Activated naive CD8-positive, alpha-beta T cell treated with anti-CD3 and anti-CD28 coated beads, Interleukin-2, amount 50 U/mL, for 16 hours (primary cell): ENCODE measurements at regions not wholly inside any gene's neighbourhood (a gene's known extent, or its start where the extent isn't known, plus 50 kb on each side); places are given as distances from the start of the nearest gene placed in this dataset.

Source experiments
- DNase-seq: peaks from one replicate; pipeline ENCODE4 v3.0.0-alpha.2; 2020; ENCODE audit warnings: low read depth, low spot score

DNA sequence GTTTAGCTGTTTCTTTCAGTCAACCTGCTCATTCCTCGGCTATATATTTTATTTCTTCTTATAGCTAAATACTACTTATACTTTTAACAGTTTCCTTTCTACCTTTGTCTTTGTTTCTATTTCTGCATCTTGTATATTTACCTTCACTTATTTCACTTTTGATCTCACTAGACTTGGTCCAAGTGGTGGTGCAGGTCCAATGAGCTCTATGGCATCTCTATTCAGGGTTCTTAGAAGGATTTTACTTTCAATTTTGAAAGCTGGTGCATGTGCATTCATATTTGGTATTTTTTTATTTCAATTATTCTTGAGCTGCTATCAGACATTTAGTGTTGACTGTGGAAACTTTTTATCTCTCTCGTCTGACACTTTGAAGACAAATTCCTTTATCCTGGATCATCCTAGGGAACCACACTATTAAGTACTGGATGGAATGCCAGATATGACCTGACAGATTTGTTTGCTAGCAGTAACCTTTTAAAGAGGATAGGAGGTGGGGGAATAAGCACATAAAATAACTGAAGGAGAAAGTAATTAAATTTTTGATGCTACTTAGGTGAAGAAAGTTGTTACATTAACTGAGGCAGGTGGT lies 123.1 kb upstream of the PJA2 start:
- no peak for DNase-seq

DNA sequence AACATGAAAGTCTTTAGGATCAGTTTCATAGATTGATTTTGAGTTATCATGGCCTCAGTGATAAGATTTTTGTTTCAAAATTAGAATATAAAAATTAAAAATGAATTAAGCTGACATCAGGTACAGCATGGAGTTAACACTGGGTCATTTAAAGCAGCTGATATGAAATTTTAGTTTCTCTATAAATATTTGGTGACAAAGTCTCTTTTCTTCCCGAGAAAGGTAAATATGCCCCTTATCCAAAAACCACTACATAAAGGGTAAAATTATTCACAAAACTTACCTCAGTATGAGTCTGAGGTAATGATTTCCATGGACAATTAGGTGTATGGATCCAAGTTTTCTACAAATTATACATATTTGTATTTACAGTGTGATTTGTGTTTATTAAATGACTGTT lies 121.5 kb upstream of the PJA2 start:
- no peak for DNase-seq

DNA sequence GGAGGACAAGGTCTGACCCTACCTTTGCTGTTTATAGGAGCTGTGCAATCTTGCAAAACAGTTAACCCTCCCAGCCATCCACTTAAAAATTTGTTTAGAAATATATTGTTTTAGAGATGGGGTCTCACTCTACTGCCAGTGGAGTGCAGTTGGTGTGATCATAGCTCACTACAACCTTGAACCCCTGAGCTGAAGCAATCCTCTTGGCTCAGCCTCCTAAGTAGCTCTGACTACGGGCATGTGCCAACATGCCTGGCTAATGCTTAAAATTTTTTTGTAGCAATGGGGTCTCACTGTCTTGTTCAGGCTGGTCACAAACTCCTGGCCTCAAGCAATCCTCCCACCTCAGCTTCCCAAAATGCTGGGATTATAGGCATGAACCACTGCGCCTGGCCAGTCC lies 120.2 kb upstream of the PJA2 start:
- no peak for DNase-seq

DNA sequence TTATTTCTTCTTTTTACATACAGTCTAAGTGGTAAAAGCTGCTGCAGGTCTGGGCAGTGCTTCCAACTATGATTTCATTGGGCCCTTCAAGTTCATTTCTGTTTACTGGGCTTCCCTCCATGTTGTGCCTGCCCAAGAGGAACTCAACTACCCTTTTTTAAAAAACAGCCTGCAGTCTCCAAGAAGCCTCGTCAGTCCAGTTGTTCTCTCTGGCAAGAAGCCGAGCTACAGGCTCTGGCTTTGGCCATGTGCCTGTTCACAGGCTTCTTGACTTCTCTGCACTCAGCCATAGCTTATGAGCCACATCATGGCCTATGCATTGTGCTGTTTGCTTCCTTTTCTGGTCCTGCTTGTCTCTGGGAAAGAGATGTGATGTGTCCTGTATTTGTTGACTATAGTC lies 119.7 kb upstream of the PJA2 start:
- no peak for DNase-seq

DNA sequence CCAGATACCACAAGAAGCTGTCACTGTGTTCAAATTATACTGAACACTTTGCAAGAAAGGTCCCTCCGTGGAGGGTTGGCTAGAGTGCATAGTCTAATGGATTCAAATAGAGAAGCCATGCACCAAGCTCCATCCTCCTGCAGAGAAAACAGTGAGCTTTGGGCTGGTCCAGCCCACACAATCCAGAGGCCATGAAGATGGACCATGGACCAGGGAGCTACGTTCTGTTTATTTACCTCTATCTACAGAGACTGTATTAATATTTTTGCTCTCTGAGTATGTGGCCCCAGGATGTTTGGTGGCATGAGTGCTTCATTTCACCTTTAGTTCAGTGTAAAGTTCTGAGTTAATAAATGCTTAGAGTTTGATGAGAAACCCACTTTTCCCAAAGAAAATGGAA lies 114.8 kb upstream of the PJA2 start:
- DNase-seq, result no peak

DNA sequence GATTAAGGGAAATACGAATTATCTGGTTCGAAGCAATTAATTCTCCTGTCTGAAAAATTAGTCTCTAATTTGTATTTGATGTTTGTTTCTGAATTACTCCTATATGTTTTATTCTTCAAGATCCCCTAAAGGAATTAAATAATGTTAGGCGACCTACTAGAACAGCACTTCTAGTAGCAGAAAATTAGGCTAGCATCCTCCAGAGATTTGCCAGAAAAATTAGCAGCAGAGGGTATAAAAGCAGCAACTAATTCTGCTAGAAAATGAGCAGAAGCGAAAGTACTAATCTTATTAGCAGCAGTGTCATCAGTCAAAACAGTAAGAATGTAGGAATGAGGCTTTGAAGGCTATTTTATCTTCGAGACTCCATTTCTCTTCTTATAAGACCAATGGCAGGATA lies 114.3 kb upstream of the PJA2 start:
- no peak for DNase-seq

DNA sequence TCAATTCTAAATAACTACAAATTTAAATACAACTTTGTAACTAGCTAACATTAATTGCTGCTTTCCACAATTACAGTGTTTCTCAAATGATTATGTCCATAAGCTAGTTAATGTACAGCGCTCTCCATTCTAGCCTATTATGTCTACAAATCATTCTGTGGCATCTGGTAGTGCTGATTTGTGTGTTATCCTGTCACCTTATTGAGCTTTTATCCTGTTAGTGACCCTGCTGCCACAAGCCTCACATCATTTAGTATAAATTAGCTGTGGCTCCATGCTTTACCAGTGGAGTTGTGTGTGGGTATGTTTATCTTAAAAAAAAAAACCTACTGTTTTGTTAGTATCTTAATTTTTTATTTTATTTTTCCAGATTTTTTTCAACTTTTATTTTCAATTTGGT lies 112.6 kb upstream of the PJA2 start:
- DNase-seq, result no peak

DNA sequence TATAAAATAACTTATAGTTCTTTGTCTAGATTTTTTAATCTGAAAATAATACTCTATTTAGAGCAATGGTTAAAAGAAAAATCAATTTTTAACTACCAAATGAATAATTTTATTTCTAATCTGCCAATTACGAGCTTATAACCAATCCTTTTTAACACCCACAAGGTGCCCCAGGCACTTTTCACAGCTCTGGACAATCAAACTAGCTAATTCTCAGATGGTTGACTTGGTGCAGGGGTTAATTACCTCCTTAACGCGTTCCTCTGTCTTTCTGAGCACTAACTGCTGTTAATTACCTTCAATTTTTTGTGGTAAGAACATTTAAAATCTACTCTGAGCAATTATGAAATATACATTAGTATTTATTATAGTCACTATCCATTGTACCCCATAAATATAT lies 109.6 kb upstream of the PJA2 start:
- DNase-seq, result no peak

DNA sequence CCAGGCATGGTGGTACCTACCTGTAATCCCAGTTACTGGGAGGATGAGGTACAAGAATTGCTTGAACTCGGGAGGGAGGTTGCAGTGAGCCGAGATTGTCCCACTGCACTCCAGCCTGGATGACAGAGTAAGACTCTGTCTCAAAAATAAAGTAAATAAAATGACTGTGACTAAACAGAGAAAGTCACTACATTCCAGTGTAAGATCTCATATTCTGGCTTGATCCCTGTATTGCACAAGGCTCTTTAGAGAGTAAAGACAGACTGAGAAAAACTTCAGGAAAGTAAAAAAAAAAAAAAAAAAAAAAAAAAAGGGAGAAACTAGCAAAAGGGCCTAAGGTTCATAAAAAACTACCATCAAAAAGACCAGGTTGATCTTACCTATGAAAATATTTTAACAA lies 106.6 kb upstream of the PJA2 start:
- DNase-seq, result no peak

DNA sequence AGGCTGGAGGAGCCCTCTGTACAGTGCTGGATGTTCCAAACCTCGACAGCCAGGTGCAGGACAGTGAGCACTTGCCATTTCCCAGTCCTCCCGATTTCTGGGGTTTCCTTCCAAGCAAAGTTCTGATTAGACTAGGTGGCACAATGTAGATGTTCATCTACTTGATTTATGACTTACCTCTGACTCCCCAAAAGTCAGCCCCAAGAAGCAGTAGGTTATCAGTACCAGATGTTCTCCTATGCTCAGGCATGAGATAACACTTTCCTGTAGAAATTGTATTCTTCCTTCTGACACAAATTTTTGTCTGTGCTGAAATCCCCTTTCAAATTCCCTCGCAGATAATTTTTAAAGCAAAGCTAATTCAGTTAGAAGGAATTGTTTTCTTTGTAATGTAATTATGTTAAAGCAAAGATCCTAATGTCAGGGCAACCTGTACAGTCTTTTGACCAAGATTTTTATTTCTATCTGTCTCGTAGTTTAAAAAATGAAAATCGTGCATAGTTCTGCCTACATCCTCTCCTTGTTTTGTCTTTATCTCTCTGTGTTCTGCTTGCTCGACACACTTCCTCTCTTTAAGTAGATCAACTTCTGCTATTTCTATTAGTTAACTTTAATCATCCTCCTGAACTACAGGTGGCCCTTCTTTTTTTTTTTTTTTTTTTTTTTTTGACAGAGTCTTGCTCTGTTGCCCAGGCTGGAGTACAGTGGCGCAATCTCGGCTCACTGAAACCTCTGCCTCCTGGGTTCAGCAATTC lies 102.4 kb upstream of the PJA2 start:
- no peak for DNase-seq

DNA sequence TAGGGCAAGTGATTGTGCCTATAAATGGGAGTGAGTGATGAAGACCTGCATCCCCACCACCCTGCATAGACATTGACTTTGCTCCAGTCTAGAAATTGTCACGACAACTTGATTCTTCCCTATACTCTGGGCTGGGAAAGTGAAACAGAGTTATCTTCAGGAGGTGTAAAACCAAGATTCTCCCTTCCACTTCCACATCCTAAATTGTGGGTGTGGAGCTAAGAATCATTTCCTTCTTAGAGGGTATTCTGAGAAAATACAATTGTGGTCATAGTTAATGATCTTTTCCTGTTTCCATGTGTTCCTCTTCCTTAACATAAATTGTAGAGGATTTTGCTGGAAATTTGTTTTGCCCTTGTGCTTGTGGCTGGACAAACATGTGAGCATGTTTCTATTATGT lies 96.8 kb upstream of the PJA2 start:
- no peak for DNase-seq

DNA sequence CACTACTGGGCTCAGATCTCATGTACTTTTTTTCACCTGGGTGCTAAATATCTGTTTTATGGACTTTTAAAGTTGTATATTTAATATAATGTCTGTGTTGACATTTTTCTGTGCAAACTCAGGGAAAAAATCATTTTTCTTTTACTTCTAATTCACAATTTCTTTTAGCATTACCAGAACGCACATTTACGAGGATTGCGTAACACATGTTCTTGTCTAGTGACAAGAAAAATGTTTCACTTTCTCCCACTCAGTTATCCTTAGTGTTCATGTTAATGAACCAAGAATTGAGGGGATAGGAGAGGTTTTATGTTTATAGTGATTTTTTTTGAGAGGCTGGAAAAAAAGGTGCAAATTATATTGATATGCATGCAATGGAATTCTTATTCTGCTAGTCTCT lies 86.3 kb upstream of the PJA2 start:
- no peak for DNase-seq

DNA sequence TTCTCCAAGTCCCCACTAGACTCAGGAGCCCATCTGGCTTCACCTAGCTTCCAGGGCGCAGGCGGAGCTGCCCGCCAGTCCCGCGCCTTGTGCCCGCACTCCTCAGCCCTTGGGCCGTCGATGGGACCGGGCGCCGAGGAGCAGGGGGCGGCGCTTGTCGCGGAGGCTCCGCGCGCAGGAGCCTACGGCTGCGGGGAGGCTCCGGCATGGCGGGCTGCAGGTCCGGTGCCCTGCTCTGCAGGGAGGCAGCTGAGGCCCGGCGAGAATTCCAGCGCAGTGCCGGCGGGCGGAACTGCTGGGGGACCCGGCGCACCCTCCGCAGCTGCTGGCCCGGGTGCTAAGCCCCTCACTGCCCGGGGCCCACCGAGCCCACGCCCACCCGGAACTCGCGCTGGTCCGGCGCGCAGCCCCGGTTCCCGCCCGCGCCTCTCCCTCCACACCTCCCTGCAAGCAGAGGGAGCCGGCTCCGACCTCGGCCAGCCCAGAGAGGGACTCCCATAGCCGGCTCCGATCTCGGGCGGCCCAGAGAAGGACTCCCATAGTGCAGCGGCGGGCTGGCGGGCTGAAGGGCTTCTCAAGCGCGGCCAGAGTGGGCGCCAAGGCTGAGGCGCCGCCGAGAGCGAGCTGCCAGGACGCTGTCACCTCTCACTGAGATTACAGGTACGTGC lies 78.1 kb upstream of the PJA2 start:
- no peak for DNase-seq

DNA sequence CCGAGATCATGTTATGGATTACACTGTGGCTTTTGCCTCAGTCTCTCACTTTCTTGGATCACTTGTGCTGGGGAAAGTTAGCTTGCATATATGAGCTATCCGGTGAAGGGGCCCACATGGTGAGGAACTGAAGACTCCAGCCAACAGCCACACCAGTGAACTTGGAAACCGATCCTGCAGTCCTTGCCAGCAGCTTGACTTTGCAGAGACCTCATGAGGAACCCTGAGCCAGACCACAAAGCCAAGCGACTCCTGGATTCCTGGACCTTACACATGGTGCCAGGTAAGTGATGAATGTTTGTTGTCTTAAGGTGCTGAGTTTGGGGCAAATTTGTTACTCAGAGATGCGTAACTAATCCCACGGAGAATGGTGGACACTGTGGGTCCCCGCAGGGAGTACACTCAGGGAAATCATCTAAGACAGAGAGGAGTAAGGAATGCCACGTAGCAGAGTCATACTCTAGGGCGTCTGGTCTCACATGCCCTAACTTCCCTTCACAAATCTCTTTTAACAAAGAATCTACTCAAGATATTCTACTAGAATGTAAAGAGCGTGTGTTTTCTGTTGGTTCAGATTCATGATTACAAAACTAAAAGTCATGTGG lies 76.5 kb upstream of the PJA2 start:
- no peak for DNase-seq

DNA sequence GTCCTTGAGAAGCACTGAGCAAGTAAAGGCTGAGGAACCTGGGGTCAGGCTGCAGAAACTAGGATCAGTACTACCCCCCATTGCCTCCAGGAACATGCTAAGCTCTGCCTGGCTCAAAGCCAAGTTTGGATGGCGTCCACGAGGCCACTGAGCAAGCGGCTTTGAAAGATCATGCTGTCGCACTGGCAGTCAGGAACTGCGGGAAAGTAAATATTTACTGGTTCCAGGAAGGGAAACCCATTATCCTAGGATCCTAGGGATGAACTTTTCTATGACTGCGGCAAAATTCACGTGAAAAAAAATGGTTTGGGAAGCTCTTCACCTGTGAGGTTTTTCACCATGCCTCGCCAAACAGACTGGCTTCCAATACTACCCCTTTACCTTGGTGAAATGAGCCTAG lies 75.3 kb upstream of the PJA2 start:
- no peak for DNase-seq

DNA sequence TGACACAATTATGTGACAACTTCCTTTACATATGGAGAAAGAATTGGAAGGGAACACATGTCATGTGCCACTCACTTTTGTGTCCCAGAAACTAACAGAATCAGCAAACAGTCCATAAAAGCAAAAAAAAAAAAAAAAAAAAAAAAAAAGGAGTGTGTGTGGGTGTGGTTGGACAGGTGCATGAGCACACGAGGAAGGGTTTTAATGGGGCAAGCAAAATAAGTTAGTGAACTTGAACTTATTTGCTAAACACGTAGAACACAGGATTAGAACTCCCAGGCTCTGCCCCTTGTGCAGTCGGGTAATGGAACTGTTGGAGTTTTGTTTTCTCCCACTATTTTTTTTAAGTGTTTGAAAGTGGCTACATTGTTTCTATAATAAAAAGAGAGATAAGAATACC lies 74.8 kb upstream of the PJA2 start:
- no peak for DNase-seq

DNA sequence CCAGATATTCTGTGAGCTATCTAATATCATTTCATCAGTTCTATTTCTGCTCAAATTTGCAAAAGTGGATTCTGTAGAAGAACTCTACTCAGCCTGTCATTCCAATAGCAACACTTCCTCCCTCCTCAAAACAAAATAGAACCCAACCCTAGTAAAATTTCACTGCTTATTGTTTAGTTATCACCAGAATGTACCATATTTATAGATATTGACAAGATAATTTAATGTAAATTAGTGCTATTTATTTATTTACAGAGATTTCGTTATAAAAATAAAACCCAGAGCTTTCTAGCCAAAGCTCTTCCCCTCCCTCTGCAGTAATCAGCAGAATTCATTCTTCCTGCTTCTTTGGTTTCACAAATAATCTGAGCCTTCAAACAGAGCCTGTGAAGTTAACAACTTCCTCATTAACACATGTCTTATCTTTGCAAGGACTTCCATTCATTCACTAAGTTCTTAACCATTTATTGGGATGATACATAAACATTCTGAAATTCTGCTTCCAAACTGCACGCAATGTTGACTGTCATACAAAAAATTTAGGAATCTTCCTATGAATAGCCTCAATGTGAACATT lies 73.7 kb upstream of the PJA2 start:
- no peak for DNase-seq

DNA sequence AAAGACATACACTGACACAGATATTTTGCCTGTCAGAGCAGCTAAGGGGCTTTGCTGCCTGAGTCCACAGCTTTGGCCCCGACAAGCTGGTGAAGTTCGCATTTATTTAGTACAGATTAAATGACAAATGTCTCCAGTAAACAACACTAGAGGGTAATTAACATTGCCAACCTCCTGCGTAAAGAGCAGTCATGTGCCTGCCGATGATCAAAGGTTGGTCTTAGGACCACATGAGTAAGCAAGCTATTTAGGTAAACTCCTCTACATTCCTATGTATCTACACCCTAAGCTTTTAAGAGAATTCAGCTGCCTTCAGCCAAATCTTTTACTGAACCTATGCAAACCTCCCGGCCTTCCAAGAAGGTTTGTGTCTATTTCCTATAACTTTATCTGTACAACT lies 73.0 kb upstream of the PJA2 start:
- no peak for DNase-seq

DNA sequence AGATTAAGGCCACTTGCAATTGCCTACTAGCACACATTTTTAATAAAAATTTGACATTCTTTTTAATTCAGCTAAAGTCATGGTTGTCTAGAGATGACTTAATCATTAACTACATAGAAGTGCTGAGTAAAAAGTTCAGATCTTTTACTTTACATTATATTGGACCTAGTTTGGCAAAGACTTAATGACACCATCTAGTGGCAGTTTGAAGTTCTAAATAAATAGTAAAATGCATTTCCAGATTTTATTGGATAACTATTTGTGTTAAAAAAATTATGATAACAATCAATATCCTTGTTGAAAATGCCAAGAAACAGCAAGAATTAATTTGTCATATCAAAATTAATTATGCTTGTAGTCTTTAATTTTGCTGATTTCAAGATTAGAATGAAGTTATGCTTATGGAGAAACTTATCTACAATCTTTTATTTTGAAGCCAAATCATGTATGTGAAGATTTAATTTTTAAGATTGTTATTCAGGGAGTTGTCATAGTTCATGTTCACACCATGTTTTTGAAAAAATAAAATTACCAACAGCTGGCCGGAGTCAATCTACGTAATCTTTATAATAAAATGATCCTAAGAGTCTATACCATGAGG lies 69.6 kb upstream of the PJA2 start:
- no peak for DNase-seq

DNA sequence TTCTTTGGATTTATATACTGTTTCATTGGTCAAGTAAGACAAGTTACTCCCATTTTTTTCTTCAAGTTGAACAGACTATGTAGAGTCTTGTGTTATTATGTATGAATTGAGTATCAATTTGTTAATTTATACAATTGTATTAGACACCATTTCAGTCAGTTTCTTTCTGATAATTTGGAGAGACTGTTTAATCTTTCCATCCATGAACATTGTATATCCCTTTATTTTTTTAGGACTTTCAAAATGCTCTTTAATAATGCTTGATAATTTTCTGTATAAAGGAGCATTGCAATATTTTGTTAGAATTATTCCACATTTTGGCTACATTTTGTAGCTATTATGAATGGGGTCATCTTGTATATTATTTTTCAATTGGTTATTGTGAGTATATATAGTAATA lies 69.1 kb upstream of the PJA2 start:
- DNase-seq, result no peak

DNA sequence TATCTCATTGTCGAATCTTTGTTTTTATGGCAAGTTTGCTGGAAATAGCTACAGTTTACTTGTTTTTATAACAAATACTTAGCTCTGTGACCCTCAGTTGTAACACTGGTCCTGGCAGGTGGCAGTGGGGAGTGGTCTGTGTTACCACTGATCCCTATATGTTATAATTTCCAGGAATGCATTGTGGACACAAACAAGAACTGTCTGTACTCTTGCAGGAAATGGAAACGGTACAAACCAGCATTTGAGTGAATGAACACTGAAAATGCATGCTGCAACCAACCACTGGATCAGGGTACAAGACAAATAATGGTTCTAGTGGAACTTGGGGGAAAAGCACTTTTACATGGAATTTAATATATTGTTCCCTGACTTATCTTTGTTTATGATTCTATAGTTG lies 66.5 kb upstream of the PJA2 start:
- DNase-seq, result no peak
